CD14-positive monocyte (primary cell): ENCODE measurements at regions not wholly inside any gene's neighbourhood (a gene's known extent, or its start where the extent isn't known, plus 50 kb on each side); places are given as distances from the start of the nearest gene placed in this dataset.

ENCODE experiments used
- DNase-seq, 3 donors: peaks; one replicate each; pipeline ENCODE4 v3.0.0-alpha.2; 2011 to 2022
- H2AFZ ChIP-seq: 2 replicates; pipeline ENCODE4 v1.6.0; 2012; ENCODE audit warnings: mild to moderate bottlenecking, low read depth, low read length, inconsistent platforms; ENCODE audit not compliant: insufficient read depth, poor library complexity, severe bottlenecking
- H3K27ac ChIP-seq, 2 donors: 1 replicate in 1 of 2; 2 replicates in 1 of 2; pipeline ENCODE4 v1.5.1; 2012 to 2013; ENCODE audit warnings: low read length in 2 of 2, control low read depth in 1 of 2, inconsistent platforms in 1 of 2, low read depth in 1 of 2, mild to moderate bottlenecking in 1 of 2
- H3K27me3 ChIP-seq, 2 donors: one replicate each; pipeline versions ENCODE4 v1.6.0 to v1.6.1; 2011 to 2013; ENCODE audit warnings: low read length in 2 of 2; ENCODE audit not compliant: control insufficient read depth in 2 of 2, insufficient read depth in 2 of 2
- H3K36me3 ChIP-seq, 2 donors: replicated peaks in 1 of 2; 1 replicate in 1 of 2; 2 replicates in 1 of 2; pipeline versions ENCODE4 v1.5.1 to v1.6.1; 2012 to 2013; ENCODE audit warnings: low read length in 2 of 2, control low read depth in 1 of 2, inconsistent platforms in 1 of 2, mild to moderate bottlenecking in 1 of 2; ENCODE audit not compliant: insufficient read depth in 2 of 2, control insufficient read depth in 1 of 2
- H3K4me1 ChIP-seq, 2 donors: 1 replicate in 1 of 2; 2 replicates in 1 of 2; pipeline versions ENCODE4 v1.5.1 to v1.6.1; 2012 to 2013; ENCODE audit warnings: low read length in 2 of 2, control low read depth in 1 of 2, inconsistent platforms in 1 of 2, mild to moderate bottlenecking in 1 of 2, moderate library complexity in 1 of 2; ENCODE audit not compliant: insufficient read depth in 2 of 2, control insufficient read depth in 1 of 2
- H3K4me2 ChIP-seq: replicated peaks from 2 replicates; pipeline ENCODE3; 2012; ENCODE audit warnings: low read length, moderate library complexity, mild to moderate bottlenecking; ENCODE audit not compliant: poor library complexity, severe bottlenecking; ENCODE audit errors: extremely low read depth
- H3K4me3 ChIP-seq, 3 experiments: fragments of 200-600 bp in 1 of 3; sonication (generic) in 1 of 3; replicated peaks in 1 of 3; 1 replicate in 2 of 3; 2 replicates in 1 of 3; pipeline ENCODE4 v1.5.1; 2011 to 2013; ENCODE audit warnings: low read length in 3 of 3, mild to moderate bottlenecking in 3 of 3, control low read depth in 2 of 3, low read depth in 2 of 3, inconsistent platforms in 1 of 3, moderate library complexity in 1 of 3
- H3K79me2 ChIP-seq: 2 replicates; pipeline ENCODE4 v1.6.0; 2012; ENCODE audit warnings: mild to moderate bottlenecking, control low read depth, inconsistent platforms, low read length, moderate library complexity; ENCODE audit not compliant: insufficient read depth
- H3K9ac ChIP-seq: 2 replicates; pipeline ENCODE4 v1.6.0; 2017; ENCODE audit warnings: low read length, mild to moderate bottlenecking; ENCODE audit not compliant: insufficient read depth, poor library complexity, severe bottlenecking
- H3K9me3 ChIP-seq, 2 donors: replicated peaks in 1 of 2; 1 replicate in 1 of 2; 2 replicates in 1 of 2; pipeline versions ENCODE4 v1.5.1 to v1.6.1; 2012 to 2013; ENCODE audit warnings: low read length in 2 of 2, control low read depth in 1 of 2; ENCODE audit not compliant: control insufficient read depth in 1 of 2, insufficient read depth in 1 of 2
- H4K20me1 ChIP-seq: 2 replicates; pipeline ENCODE4 v1.6.0; 2012; ENCODE audit warnings: mild to moderate bottlenecking, low read length, control low read depth, moderate library complexity; ENCODE audit not compliant: insufficient read depth
- H3K27ac Mint-ChIP-seq, 7 donors: one replicate each; pipeline ENCODE4 v1.8.0; 2020; ENCODE audit warnings: mild to moderate bottlenecking in 7 of 7, mixed read lengths in 7 of 7, moderate library complexity in 6 of 7, inconsistent platforms in 2 of 7
- H3K27me3 Mint-ChIP-seq, 3 donors: one replicate each; pipeline ENCODE4 v1.8.0; 2021 to 2022; ENCODE audit warnings: low read depth in 3 of 3, mild to moderate bottlenecking in 3 of 3, mixed read lengths in 3 of 3, moderate library complexity in 3 of 3, inconsistent platforms in 1 of 3
- H3K36me3 Mint-ChIP-seq, 2 donors: one replicate each; pipeline ENCODE4 v1.8.0; 2020; ENCODE audit warnings: mixed read lengths in 2 of 2, inconsistent platforms in 1 of 2, mild to moderate bottlenecking in 1 of 2
- H3K4me1 Mint-ChIP-seq: one replicate; pipeline ENCODE4 v1.8.0; 2020; ENCODE audit warnings: mild to moderate bottlenecking, mixed read lengths
- H3K4me3 Mint-ChIP-seq, 2 donors: one replicate each; pipeline ENCODE4 v1.8.0; 2020; ENCODE audit warnings: mild to moderate bottlenecking in 2 of 2, mixed read lengths in 2 of 2, moderate library complexity in 1 of 2
- H3K9me3 Mint-ChIP-seq, 7 donors: one replicate each; pipeline ENCODE4 v1.8.0; 2020 to 2022; ENCODE audit warnings: mixed read lengths in 7 of 7, mild to moderate bottlenecking in 6 of 7, moderate library complexity in 6 of 7, inconsistent platforms in 2 of 7
- CTCF ChIP-seq: fragments of 200-600 bp; IDR thresholded peaks from one replicate; pipeline ENCODE4 v1.8.0; 2022; ENCODE audit warnings: antibody characterized with exemption, mild to moderate bottlenecking
- WGBS: methylation state at CpG from one replicate; pipeline ENCODE4 v1.1.5; 2013; ENCODE audit warnings: missing lambda C conversion rate; ENCODE audit not compliant: insufficient coverage; 5-methylcytosine and 5-hydroxymethylcytosine counted together
- intact Hi-C, 2 donors: fragments of 100-400 bp; cut with micrococcal nuclease; formaldehyde crosslinking; loops; one replicate each; pipeline versions ENCODE4 v1.15.0 to v1.15.1; 2023

DNA sequence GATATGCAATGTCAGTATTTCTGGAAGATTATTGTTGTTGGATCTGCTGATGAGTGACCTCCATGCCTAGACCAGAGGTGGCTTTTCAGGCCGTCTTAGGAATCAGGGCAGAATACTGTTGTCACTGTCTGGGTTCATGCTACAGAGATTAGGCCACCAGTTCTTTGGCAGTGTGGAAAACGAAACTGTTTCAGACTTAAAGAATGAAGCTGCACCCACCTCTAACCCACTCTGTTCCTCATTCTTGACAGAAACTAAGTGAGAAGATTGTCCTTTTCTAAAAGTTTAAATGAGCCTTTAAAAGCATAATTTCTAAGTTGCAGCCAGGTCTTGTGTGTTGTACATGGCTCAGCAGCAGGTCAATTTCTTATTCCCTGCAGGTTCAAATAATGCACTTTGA, 444.3 kb downstream of the ENC1 start:
- no peak for TF ChIP-seq CTCF
- Mint-ChIP-seq H3K27me3 (peaks cover 1 to 4% (median 4%) of the 10 kb centered on the region in 3 donors), H3K27ac (peak overlapping the region in 1 of 7 donors; percentile 22), H3K9me3 (no peaks in the 10 kb centered on the region), H3K4me1 (peaks cover 12% of the 10 kb centered on the region), H3K36me3 (no peaks in the 10 kb centered on the region), H3K4me3 (no peak overlapping the region)
- Histone ChIP-seq H3K9me3 (no peaks in the 10 kb centered on the region), H3K4me1 (peaks cover under 1 to 2% of the 10 kb centered on the region in 2 donors), H3K4me3 (no peak overlapping the region), H3K9ac (no peak overlapping the region), H3K79me2 (no peaks in the 10 kb centered on the region), H2AFZ (no peak overlapping the region), H4K20me1 (no peaks in the 10 kb centered on the region), H3K27ac (no peak overlapping the region), H3K27me3 (no peaks in the 10 kb centered on the region), H3K4me2 (no peak overlapping the region), H3K36me3 (no peaks in the 10 kb centered on the region)
- 17% methylated on average over 1 of the region's 2 CpGs for WGBS
- intact Hi-C loops: no loop called here
- peak in 2 of 3 donors; percentile 2 to 14 for DNase-seq

GRCh38 chr5:74194196-74194595, 446.3 kb downstream of the ENC1 start:
- H3K79me2 ChIP-seq: no peaks in the 10 kb centered on the region
- no peak overlapping the region for H2AFZ ChIP-seq
- Mint-ChIP-seq H3K27me3 (peaks cover 0 to 4% (median 4%) of the 10 kb centered on the region in 3 donors), H3K27ac (no peak overlapping the region), H3K9me3 (peaks cover 0 to 2% (median 0%) of the 10 kb centered on the region in 7 donors), H3K4me1 (peaks cover 12% of the 10 kb centered on the region), H3K4me3 (no peak overlapping the region), H3K36me3 (no peaks in the 10 kb centered on the region)
- intact Hi-C loops: no loop called here
- no peak for TF ChIP-seq CTCF
- H3K9ac ChIP-seq: no peak overlapping the region
- H3K27me3 ChIP-seq: no peaks in the 10 kb centered on the region
- H4K20me1 ChIP-seq: no peaks in the 10 kb centered on the region
- H3K36me3 ChIP-seq: no peaks in the 10 kb centered on the region
- H3K4me2 ChIP-seq: no peak overlapping the region
- no peaks in the 10 kb centered on the region for H3K9me3 ChIP-seq
- H3K4me3 ChIP-seq: no peak overlapping the region
- DNase-seq: no peak
- H3K27ac ChIP-seq: no peak overlapping the region
- WGBS: no CpG with 5 or more reads among the region's 4 CpGs
- H3K4me1 ChIP-seq: peaks cover 0 to 2% of the 10 kb centered on the region in 2 donors
